Lung (tissue), 11 donors: ENCODE measurements at regions not wholly inside any gene's neighbourhood (a gene's known extent, or its start where the extent isn't known, plus 50 kb on each side); places are given as distances from the start of the nearest gene placed in this dataset.

Experiments used
- ATAC-seq: fragments of 200-7000 bp; cut with Tn5 transposase; one replicate; pipeline ENCODE4 v1.9.1; 2020; ENCODE audit warnings: moderate number of reproducible peaks; ENCODE audit not compliant: insufficient read depth, low FRiP score
- DNase-seq, 3 donors: peaks; one replicate each; pipeline ENCODE4 v3.0.0-alpha.2; 2013 to 2017
- H3K27ac ChIP-seq, 2 donors: one replicate each; pipeline ENCODE4 v1.5.1; 2013; ENCODE audit warnings: mild to moderate bottlenecking in 2 of 2, moderate library complexity in 2 of 2, control low read depth in 1 of 2, inconsistent platforms in 1 of 2, low read depth in 1 of 2, low read length in 1 of 2
- H3K27me3 ChIP-seq, 3 donors: one replicate each; pipeline ENCODE4 v1.5.1; 2013; ENCODE audit warnings: low read length in 2 of 3; ENCODE audit not compliant: control insufficient read depth in 3 of 3, insufficient read depth in 3 of 3
- H3K36me3 ChIP-seq, 4 donors: one replicate each; pipeline ENCODE4 v1.5.1; 2013; ENCODE audit warnings: low read length in 4 of 4, mild to moderate bottlenecking in 1 of 4, moderate library complexity in 1 of 4; ENCODE audit not compliant: control insufficient read depth in 4 of 4, insufficient read depth in 4 of 4
- H3K4me1 ChIP-seq, 5 donors: one replicate each; pipeline ENCODE4 v1.5.1; 2013; ENCODE audit warnings: low read length in 5 of 5, mild to moderate bottlenecking in 2 of 5, moderate library complexity in 1 of 5; ENCODE audit not compliant: control insufficient read depth in 5 of 5, insufficient read depth in 5 of 5
- H3K4me3 ChIP-seq: one replicate; pipeline ENCODE4 v1.5.1; 2013; ENCODE audit warnings: mild to moderate bottlenecking, control low read depth, moderate library complexity
- H3K9ac ChIP-seq, 2 donors: one replicate each; pipeline ENCODE4 v1.5.1; 2013; ENCODE audit warnings: low read length in 2 of 2, control low read depth in 1 of 2; ENCODE audit not compliant: insufficient read depth in 1 of 2
- H3K9me3 ChIP-seq, 4 donors: one replicate each; pipeline ENCODE4 v1.5.1; 2013; ENCODE audit warnings: low read length in 3 of 4, mild to moderate bottlenecking in 1 of 4, moderate library complexity in 1 of 4; ENCODE audit not compliant: control insufficient read depth in 4 of 4, insufficient read depth in 3 of 4
- WGBS, 2 donors: extraction: QIAGEN DNeasy Blood & Tissue Kit; methylation state at CpG; one replicate each; pipeline ENCODE4 v1.1.7; 2013; 5-methylcytosine and 5-hydroxymethylcytosine counted together
- TF ChIP-seq, protein P1 (sequence below): IDR thresholded peaks from 2 replicates; pipeline ENCODE4 v1.5.1; 2012; ENCODE audit warnings: mild to moderate bottlenecking; ENCODE audit errors: control extremely low read depth, extremely low read depth
- donor health status: control.
- donor health status: control.
- donor health status: Bipolar disorder and iron deficiency.
- donor health status: healthy.
- donor health status: DM: yes; HTN: yes; CAD: no.

DNA sequence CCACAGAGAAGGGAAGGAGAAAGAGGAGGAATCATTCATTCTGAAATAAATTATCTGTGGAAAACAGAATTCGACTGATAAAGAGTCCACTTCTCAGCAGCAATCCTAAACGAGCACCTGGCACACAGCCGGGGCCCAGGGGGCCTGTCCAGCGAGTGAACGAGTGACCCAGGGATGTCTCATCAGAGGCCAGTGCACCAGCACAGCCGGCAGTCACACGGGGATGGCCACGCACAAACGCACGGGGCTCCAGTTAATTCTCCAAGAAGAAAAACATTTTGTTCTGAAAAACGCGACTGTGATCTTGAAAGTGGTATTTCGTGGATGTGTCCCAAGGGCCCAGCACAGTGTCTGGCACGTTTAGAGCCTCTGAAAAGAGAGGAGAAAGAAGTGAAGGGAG, 154.6 kb downstream of the BRD1 start:
- no peak overlapping the region for H3K9ac ChIP-seq
- peaks cover 0 to 11% (median 0%) of the 10 kb centered on the region in 4 donors for H3K9me3 ChIP-seq
- no peak overlapping the region for H3K27ac ChIP-seq
- H3K4me1 ChIP-seq, result peaks cover 0 to 8% (median 0%) of the 10 kb centered on the region in 5 donors
- TF ChIP-seq, protein P1, sequence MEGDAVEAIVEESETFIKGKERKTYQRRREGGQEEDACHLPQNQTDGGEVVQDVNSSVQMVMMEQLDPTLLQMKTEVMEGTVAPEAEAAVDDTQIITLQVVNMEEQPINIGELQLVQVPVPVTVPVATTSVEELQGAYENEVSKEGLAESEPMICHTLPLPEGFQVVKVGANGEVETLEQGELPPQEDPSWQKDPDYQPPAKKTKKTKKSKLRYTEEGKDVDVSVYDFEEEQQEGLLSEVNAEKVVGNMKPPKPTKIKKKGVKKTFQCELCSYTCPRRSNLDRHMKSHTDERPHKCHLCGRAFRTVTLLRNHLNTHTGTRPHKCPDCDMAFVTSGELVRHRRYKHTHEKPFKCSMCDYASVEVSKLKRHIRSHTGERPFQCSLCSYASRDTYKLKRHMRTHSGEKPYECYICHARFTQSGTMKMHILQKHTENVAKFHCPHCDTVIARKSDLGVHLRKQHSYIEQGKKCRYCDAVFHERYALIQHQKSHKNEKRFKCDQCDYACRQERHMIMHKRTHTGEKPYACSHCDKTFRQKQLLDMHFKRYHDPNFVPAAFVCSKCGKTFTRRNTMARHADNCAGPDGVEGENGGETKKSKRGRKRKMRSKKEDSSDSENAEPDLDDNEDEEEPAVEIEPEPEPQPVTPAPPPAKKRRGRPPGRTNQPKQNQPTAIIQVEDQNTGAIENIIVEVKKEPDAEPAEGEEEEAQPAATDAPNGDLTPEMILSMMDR, result no peak
- DNase-seq, result no peak
- H3K4me3 ChIP-seq, result no peak overlapping the region
- H3K36me3 ChIP-seq, result no peaks in the 10 kb centered on the region
- ATAC-seq, result no peak
- H3K27me3 ChIP-seq, result peaks cover 0 to 75% (median 31%) of the 10 kb centered on the region in 3 donors
- WGBS, 2 donors, result 47 to 58% methylated on average over 14 of the region's 14 CpGs

DNA sequence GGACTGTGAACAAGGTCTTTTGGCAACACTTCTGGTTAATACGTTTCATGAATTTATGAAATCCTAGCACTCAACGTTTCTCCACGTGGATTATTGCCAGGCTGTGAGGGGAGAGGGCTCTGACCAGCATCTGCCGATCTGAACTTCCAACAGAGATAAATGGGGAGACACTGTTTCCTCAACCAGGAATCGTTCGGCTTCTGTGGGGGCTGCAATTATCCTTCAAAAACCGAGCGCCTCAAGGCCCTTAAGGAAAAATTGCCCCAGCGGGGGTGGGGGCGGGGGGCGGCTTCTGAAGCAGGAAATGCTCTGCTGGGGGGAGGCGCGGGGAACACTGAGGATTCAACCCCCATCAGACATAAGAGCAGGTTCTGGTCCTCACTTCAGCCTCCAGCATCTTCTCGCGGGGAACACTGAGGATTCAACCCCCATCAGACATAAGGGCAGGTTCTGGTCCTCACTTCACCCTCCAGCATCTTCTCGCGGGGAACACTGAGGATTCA, 155.6 kb downstream of the BRD1 start:
- WGBS, 2 donors, result 48 to 50% methylated on average over 15 of the region's 17 CpGs
- Histone ChIP-seq H3K27ac (no peak overlapping the region), H3K9me3 (peaks cover 0 to 11% (median 0%) of the 10 kb centered on the region in 4 donors), H3K4me3 (no peak overlapping the region), H3K4me1 (peaks cover 0 to 8% (median 0%) of the 10 kb centered on the region in 5 donors), H3K9ac (no peak overlapping the region), H3K36me3 (no peaks in the 10 kb centered on the region), H3K27me3 (peaks cover 0 to 67% (median 31%) of the 10 kb centered on the region in 3 donors)
- no peak for ATAC-seq
- DNase-seq, result no peak
- TF ChIP-seq, protein P1, result no peak

DNA sequence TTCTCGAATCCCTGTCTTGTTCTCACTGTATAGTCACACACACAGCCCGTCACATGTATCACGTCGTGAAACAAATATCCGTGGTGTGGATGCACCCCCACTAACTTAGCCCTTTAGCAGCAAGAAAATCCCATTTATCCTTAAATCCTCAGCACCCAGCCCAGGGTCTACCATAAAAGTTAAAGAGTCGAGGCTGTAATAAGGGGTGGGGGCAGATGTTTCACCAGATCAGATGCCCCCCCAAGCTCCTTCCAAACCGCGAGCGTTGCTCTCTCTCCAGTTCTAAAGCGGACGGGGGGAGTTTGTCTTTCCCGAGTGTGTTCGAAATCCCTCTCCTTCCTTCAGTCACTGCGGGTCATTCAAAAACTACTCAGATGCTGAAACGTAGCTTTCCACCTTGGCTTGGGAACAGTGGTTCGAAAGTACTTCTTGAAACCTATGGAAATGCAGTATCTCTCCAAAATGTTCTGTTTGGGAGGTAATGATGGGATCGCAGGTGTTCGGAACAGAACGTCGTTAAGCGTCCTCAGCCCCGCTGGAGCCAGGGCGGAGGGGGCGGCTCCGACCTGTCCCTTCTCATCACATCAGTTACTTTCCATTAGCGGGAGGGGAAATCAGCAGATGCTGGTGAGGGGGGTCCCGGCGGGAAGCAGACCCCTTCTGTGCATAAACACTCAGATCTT, 156.2 kb downstream of the BRD1 start:
- Histone ChIP-seq H3K36me3 (no peaks in the 10 kb centered on the region), H3K4me3 (no peak overlapping the region), H3K9ac (no peak overlapping the region), H3K27ac (no peak overlapping the region), H3K9me3 (peaks cover 0 to 11% (median 0%) of the 10 kb centered on the region in 4 donors), H3K27me3 (peaks cover 0 to 63% (median 31%) of the 10 kb centered on the region in 3 donors), H3K4me1 (peaks cover 0 to 8% (median 0%) of the 10 kb centered on the region in 5 donors)
- TF ChIP-seq, protein P1, result no peak
- 20 to 27% methylated on average over 28 of the region's 28 CpGs for WGBS, 2 donors
- ATAC-seq, result no peak
- DNase-seq, result no peak
